KBM-7 (cell line): ENCODE measurements at regions not wholly inside any gene's neighbourhood (a gene's known extent, or its start where the extent isn't known, plus 50 kb on each side); places are given as distances from the start of the nearest gene placed in this dataset.
A peak's percentile ranks its signal among the peaks of the same experiment; 100 is the strongest.
"Not testable (repeated sequence)": the region's sequence is repeated elsewhere in the genome, so short reads cannot be mapped to it uniquely, and the experiment has no call there.

Experiments
- DNase-seq: peaks from one replicate; pipeline ENCODE4 v3.0.0-alpha.2; 2015
- in situ Hi-C: fragments of 300-500 bp; cut with MboI; formaldehyde crosslinking; loops from 2 replicates; pipeline ENCODE4 v1.14.3; 2020; ENCODE audit warnings: low sequenced_read_pairs, low pct_unique_long_range_greater_than_20kb, mixed read lengths

- no peak for DNase-seq
- in situ Hi-C loops, result no loop called here
These were observed 136.6 kb upstream of the TBCA start for GRCh38 chr5:77912721-77913120.

- DNase-seq, result no peak
- in situ Hi-C loops, result no loop called here
These were observed 134.6 kb upstream of the TBCA start for GRCh38 chr5:77910602-77911188.

GRCh38 chr5:77909237-77909636 is 133.1 kb upstream of the TBCA start:
- no peak for DNase-seq
- in situ Hi-C loops, result no loop called here

GRCh38 chr5:77908787-77909186 is 132.6 kb upstream of the TBCA start:
- in situ Hi-C loops, result no loop called here
- no peak for DNase-seq

GRCh38 chr5:77907786-77908185 is 131.6 kb upstream of the TBCA start:
- no peak for DNase-seq
- in situ Hi-C loops, result no loop called here

GRCh38 chr5:77906806-77907205 is 130.7 kb upstream of the TBCA start:
- DNase-seq, result no peak

GRCh38 chr5:77904362-77904761 is 128.2 kb upstream of the TBCA start:
- DNase-seq, result no peak
- in situ Hi-C loops, result no loop called here

More at GRCh38 chr5:77906806-77907205, 130.7 kb upstream of the TBCA start:
- in situ Hi-C loops, result no loop called here

GRCh38 chr5:77900691-77901090 is 124.6 kb upstream of the TBCA start:
- in situ Hi-C loops, result no loop called here
- no peak for DNase-seq

GRCh38 chr5:77898385-77898784 is 122.2 kb upstream of the TBCA start:
- no peak for DNase-seq
- in situ Hi-C loops, result no loop called here

- DNase-seq, result no peak
- in situ Hi-C loops, result no loop called here
These were observed 120.2 kb upstream of the TBCA start for GRCh38 chr5:77896338-77896737.

GRCh38 chr5:77894103-77894502 is 118.0 kb upstream of the TBCA start:
- in situ Hi-C loops, DNase-seq: not testable (repeated sequence)

- in situ Hi-C loops, result no loop called here
- DNase-seq, result peak; percentile 7
These were observed 117.2 kb upstream of the TBCA start for GRCh38 chr5:77893225-77893860.

- in situ Hi-C loops, result no loop called here
- DNase-seq, result no peak
These were observed 116.2 kb upstream of the TBCA start for GRCh38 chr5:77892061-77893010.

GRCh38 chr5:77885519-77885918 is 109.4 kb upstream of the TBCA start:
- no peak for DNase-seq
- in situ Hi-C loops, result no loop called here

- no peak for DNase-seq
- in situ Hi-C loops, result no loop called here
These were observed 106.6 kb upstream of the TBCA start for GRCh38 chr5:77882670-77883257.

GRCh38 chr5:77881528-77881927 is 105.4 kb upstream of the TBCA start:
- no peak for DNase-seq
- in situ Hi-C loops, result no loop called here

- in situ Hi-C loops, result no loop called here
- no peak for DNase-seq
These were observed 101.6 kb upstream of the TBCA start for GRCh38 chr5:77877516-77878355.

- in situ Hi-C loops, result no loop called here
- no peak for DNase-seq
These were observed 100.8 kb upstream of the TBCA start for GRCh38 chr5:77876862-77877502.
